HEK293 (cell line): ENCODE measurements at regions not wholly inside any gene's neighbourhood (a gene's known extent, or its start where the extent isn't known, plus 50 kb on each side); places are given as distances from the start of the nearest gene placed in this dataset.

Experiments
- CTCF ChIP-seq: fragments of 450-650 bp; formaldehyde crosslinking; IDR thresholded peaks from 2 replicates; pipeline ENCODE4 v1.5.1; 2016; ENCODE audit warnings: missing biosample characterization, missing genetic modification characterization
- SALL2 ChIP-seq: fragments of 450-650 bp; formaldehyde crosslinking; IDR thresholded peaks from 2 replicates; pipeline ENCODE4 v1.5.0; 2017; ENCODE audit warnings: missing biosample characterization, mild to moderate bottlenecking, missing genetic modification characterization, borderline replicate concordance
- ZBTB7A ChIP-seq: fragments of 450-650 bp; formaldehyde crosslinking; IDR thresholded peaks from 2 replicates; pipeline ENCODE4 v1.5.1; 2016; ENCODE audit warnings: low read depth, missing biosample characterization, missing genetic modification characterization
- ZEB2 ChIP-seq: fragments of 450-650 bp; formaldehyde crosslinking; IDR thresholded peaks from 2 replicates; pipeline ENCODE4 v1.5.1; 2016; ENCODE audit warnings: missing biosample characterization, missing genetic modification characterization
- ZNF18 ChIP-seq: fragments of 450-650 bp; formaldehyde crosslinking; IDR thresholded peaks from 2 replicates; pipeline ENCODE4 v1.5.1; 2016; ENCODE audit warnings: missing biosample characterization, missing genetic modification characterization
- ZNF24 ChIP-seq: fragments of 450-650 bp; formaldehyde crosslinking; IDR thresholded peaks from 2 replicates; pipeline ENCODE4 v1.5.1; 2016; ENCODE audit warnings: missing biosample characterization, missing genetic modification characterization
- ZNF335 ChIP-seq: fragments of 450-650 bp; formaldehyde crosslinking; conservative IDR thresholded peaks from 2 replicates; pipeline ENCODE4 v1.5.1; 2016; ENCODE audit warnings: missing biosample characterization, missing genetic modification characterization
- ZNF558 ChIP-seq: fragments of 450-650 bp; formaldehyde crosslinking; IDR thresholded peaks from 2 replicates; pipeline ENCODE4 v1.5.1; 2016; ENCODE audit warnings: missing biosample characterization, missing genetic modification characterization
- ZNF561 ChIP-seq: fragments of 450-650 bp; IDR thresholded peaks from 2 replicates; pipeline ENCODE4 v1.5.1; 2018; ENCODE audit warnings: missing biosample characterization, missing genetic modification characterization, borderline replicate concordance
- ZNF768 ChIP-seq: fragments of 450-650 bp; formaldehyde crosslinking; IDR thresholded peaks from 2 replicates; pipeline ENCODE4 v1.5.1; 2018; ENCODE audit warnings: missing biosample characterization, mild to moderate bottlenecking, missing genetic modification characterization
- ZSCAN30 ChIP-seq: fragments of 450-650 bp; IDR thresholded peaks from 2 replicates; pipeline ENCODE4 v1.5.1; 2018; ENCODE audit warnings: missing biosample characterization, mild to moderate bottlenecking, missing genetic modification characterization, moderate library complexity
- TF ChIP-seq, protein P1 (sequence below): fragments of 450-650 bp; formaldehyde crosslinking; conservative IDR thresholded peaks from 2 replicates; pipeline ENCODE4 v1.5.1; 2016; ENCODE audit warnings: low read depth, missing biosample characterization, missing genetic modification characterization

- no peak for TF ChIP-seq CTCF (tag by site-specific recombination)
- no peak for TF ChIP-seq ZNF18 (tag by site-specific recombination)
- TF ChIP-seq ZSCAN30 (tag by site-specific recombination) = no peak
- TF ChIP-seq ZNF561 = no peak
- TF ChIP-seq ZNF24 (tag by site-specific recombination) = no peak
- TF ChIP-seq ZNF335 (tag by site-specific recombination) = no peak
- TF ChIP-seq ZBTB7A (tag by site-specific recombination) = no peak
- no peak for TF ChIP-seq ZNF768 (tag by site-specific recombination)
- TF ChIP-seq SALL2 = no peak
- TF ChIP-seq ZNF558 = no peak
- no peak for TF ChIP-seq ZEB2
- TF ChIP-seq, protein P1, sequence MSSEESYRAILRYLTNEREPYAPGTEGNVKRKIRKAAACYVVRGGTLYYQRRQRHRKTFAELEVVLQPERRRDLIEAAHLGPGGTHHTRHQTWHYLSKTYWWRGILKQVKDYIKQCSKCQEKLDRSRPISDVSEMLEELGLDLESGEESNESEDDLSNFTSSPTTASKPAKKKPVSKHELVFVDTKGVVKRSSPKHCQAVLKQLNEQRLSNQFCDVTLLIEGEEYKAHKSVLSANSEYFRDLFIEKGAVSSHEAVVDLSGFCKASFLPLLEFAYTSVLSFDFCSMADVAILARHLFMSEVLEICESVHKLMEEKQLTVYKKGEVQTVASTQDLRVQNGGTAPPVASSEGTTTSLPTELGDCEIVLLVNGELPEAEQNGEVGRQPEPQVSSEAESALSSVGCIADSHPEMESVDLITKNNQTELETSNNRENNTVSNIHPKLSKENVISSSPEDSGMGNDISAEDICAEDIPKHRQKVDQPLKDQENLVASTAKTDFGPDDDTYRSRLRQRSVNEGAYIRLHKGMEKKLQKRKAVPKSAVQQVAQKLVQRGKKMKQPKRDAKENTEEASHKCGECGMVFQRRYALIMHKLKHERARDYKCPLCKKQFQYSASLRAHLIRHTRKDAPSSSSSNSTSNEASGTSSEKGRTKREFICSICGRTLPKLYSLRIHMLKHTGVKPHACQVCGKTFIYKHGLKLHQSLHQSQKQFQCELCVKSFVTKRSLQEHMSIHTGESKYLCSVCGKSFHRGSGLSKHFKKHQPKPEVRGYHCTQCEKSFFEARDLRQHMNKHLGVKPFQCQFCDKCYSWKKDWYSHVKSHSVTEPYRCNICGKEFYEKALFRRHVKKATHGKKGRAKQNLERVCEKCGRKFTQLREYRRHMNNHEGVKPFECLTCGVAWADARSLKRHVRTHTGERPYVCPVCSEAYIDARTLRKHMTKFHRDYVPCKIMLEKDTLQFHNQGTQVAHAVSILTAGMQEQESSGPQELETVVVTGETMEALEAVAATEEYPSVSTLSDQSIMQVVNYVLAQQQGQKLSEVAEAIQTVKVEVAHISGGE (tag by site-specific recombination) = no peak
Measured at GRCh38 chrX:36683507-36683906, 324.7 kb upstream of the FAM47C start.
